ENCODE measurements at regions not wholly inside any gene's neighbourhood (a gene's known extent, or its start where the extent isn't known, plus 50 kb on each side); places are given as distances from the start of the nearest gene placed in this dataset.
"Not testable (repeated sequence)": the region's sequence is repeated elsewhere in the genome, so short reads cannot be mapped to it uniquely, and the experiment has no call there.

- CTCF ChIA-PET, result no interaction called here
- no peak for TF ChIP-seq CTCF (IDR thresholded peaks at IDR 0.05; ENCODE audit: low read depth, low read length)
- H3K9me3 ChIP-seq (ENCODE audit: control insufficient read depth, insufficient read depth, low read length), result no peaks in the 10 kb centered on the region
- no peak overlapping the region for H3K4me3 ChIP-seq (ENCODE audit: low read depth, low read length)
- H3K27ac ChIP-seq (ENCODE audit: low read depth, low read length), result no peak overlapping the region
- DNase-seq (ENCODE audit: low read depth, low spot score), result no peak
- H3K27me3 ChIP-seq (ENCODE audit: control insufficient read depth, insufficient read depth, low read length), result no peaks in the 10 kb centered on the region
- POLR2A ChIA-PET, result no interaction called here
These were observed 134.2 kb downstream of the OTOL1 start for GRCh38 chr3:161630794-161631193.

- CTCF ChIA-PET, result no interaction called here
- Histone ChIP-seq H3K4me3 (ENCODE audit: low read depth, low read length) (no peak overlapping the region), H3K27ac (ENCODE audit: low read depth, low read length) (no peak overlapping the region), H3K27me3 (ENCODE audit: control insufficient read depth, insufficient read depth, low read length) (no peaks in the 10 kb centered on the region), H3K9me3 (ENCODE audit: control insufficient read depth, insufficient read depth, low read length) (no peaks in the 10 kb centered on the region)
- no peak for TF ChIP-seq CTCF (IDR thresholded peaks at IDR 0.05; ENCODE audit: low read depth, low read length)
- DNase-seq (ENCODE audit: low read depth, low spot score), result no peak
- POLR2A ChIA-PET, result no interaction called here
These were observed 134.9 kb downstream of the OTOL1 start for GRCh38 chr3:161631536-161631935.

- CTCF ChIA-PET, result no interaction called here
- DNase-seq (ENCODE audit: low read depth, low spot score), result no peak
- TF ChIP-seq CTCF (IDR thresholded peaks at IDR 0.05; ENCODE audit: low read depth, low read length), result no peak
- POLR2A ChIA-PET, result no interaction called here
- Histone ChIP-seq H3K27ac (ENCODE audit: low read depth, low read length) (no peak overlapping the region), H3K9me3 (ENCODE audit: control insufficient read depth, insufficient read depth, low read length) (no peaks in the 10 kb centered on the region), H3K4me3 (ENCODE audit: low read depth, low read length) (no peak overlapping the region), H3K27me3 (ENCODE audit: control insufficient read depth, insufficient read depth, low read length) (no peaks in the 10 kb centered on the region)
These were observed 141.0 kb downstream of the OTOL1 start for GRCh38 chr3:161637559-161637958.

GRCh38 chr3:161639095-161639494 lies 142.5 kb downstream of the OTOL1 start:
- H3K4me3 ChIP-seq (ENCODE audit: low read depth, low read length); H3K9me3 ChIP-seq (ENCODE audit: control insufficient read depth, insufficient read depth, low read length); DNase-seq (ENCODE audit: low read depth, low spot score); CTCF ChIA-PET; H3K27ac ChIP-seq (ENCODE audit: low read depth, low read length); POLR2A ChIA-PET; H3K27me3 ChIP-seq (ENCODE audit: control insufficient read depth, insufficient read depth, low read length): not testable (repeated sequence)

- Histone ChIP-seq H3K27me3 (ENCODE audit: control insufficient read depth, insufficient read depth, low read length) (no peaks in the 10 kb centered on the region), H3K27ac (ENCODE audit: low read depth, low read length) (no peak overlapping the region), H3K4me3 (ENCODE audit: low read depth, low read length) (no peak overlapping the region), H3K9me3 (ENCODE audit: control insufficient read depth, insufficient read depth, low read length) (no peaks in the 10 kb centered on the region)
- TF ChIP-seq CTCF (IDR thresholded peaks at IDR 0.05; ENCODE audit: low read depth, low read length), result no peak
- CTCF ChIA-PET, result no interaction called here
- DNase-seq (ENCODE audit: low read depth, low spot score), result no peak
- POLR2A ChIA-PET, result no interaction called here
These were observed 143.6 kb downstream of the OTOL1 start for GRCh38 chr3:161640181-161640580.

- DNase-seq (ENCODE audit: low read depth, low spot score), result no peak
- Histone ChIP-seq H3K9me3 (ENCODE audit: control insufficient read depth, insufficient read depth, low read length) (no peaks in the 10 kb centered on the region), H3K27me3 (ENCODE audit: control insufficient read depth, insufficient read depth, low read length) (no peaks in the 10 kb centered on the region), H3K27ac (ENCODE audit: low read depth, low read length) (no peak overlapping the region), H3K4me3 (ENCODE audit: low read depth, low read length) (no peak overlapping the region)
- no peak for TF ChIP-seq CTCF (IDR thresholded peaks at IDR 0.05; ENCODE audit: low read depth, low read length)
- POLR2A ChIA-PET, result no interaction called here
- CTCF ChIA-PET, result no interaction called here
These were observed 144.7 kb downstream of the OTOL1 start for GRCh38 chr3:161641287-161641686.
